Kidney (tissue), 13 donors: ENCODE measurements at regions not wholly inside any gene's neighbourhood (a gene's known extent, or its start where the extent isn't known, plus 50 kb on each side); places are given as distances from the start of the nearest gene placed in this dataset.
"Not testable (repeated sequence)": the region's sequence is repeated elsewhere in the genome, so short reads cannot be mapped to it uniquely, and the experiment has no call there.

Source experiments
- DNase-seq, 5 donors: peaks; one replicate each; pipeline ENCODE4 v3.0.0-alpha.2; 2013 to 2020
- FAIRE-seq: peaks from 2 replicates; lab custom pipeline; 2012; peaks lifted over from hg19 to GRCh38; lab: Jason Lieb, UNC
- H3K27ac ChIP-seq, 2 donors: one replicate each; pipeline ENCODE4 v1.7.0; 2013; ENCODE audit warnings: low read depth in 2 of 2, low read length in 2 of 2, inconsistent platforms in 1 of 2
- H3K27me3 ChIP-seq: one replicate; pipeline ENCODE4 v1.7.1; 2013; ENCODE audit warnings: low read length, inconsistent platforms; ENCODE audit not compliant: control insufficient read depth, insufficient read depth
- H3K36me3 ChIP-seq, 3 donors: one replicate each; pipeline versions ENCODE4 v1.7.0 to v1.7.1; 2013; ENCODE audit warnings: low read length in 3 of 3, control low read depth in 1 of 3, inconsistent platforms in 1 of 3; ENCODE audit not compliant: insufficient read depth in 3 of 3, control insufficient read depth in 2 of 3
- H3K4me1 ChIP-seq, 3 donors: one replicate each; pipeline versions ENCODE4 v1.7.0 to v1.7.1; 2013; ENCODE audit warnings: low read length in 3 of 3, inconsistent platforms in 1 of 3, low read depth in 1 of 3; ENCODE audit not compliant: control insufficient read depth in 2 of 3, insufficient read depth in 2 of 3
- H3K4me3 ChIP-seq, 3 donors: one replicate each; pipeline versions ENCODE4 v1.7.0 to v1.8.1; 2013; ENCODE audit warnings: low read length in 3 of 3, control low read depth in 1 of 3, inconsistent platforms in 1 of 3
- H3K9ac ChIP-seq, 3 donors: one replicate each; pipeline versions ENCODE4 v1.7.0 to v1.7.1; 2013; ENCODE audit warnings: low read length in 3 of 3, control low read depth in 1 of 3, inconsistent platforms in 1 of 3
- H3K9me3 ChIP-seq, 3 donors: one replicate each; pipeline versions ENCODE4 v1.7.0 to v1.7.1; 2013; ENCODE audit warnings: low read length in 3 of 3, control low read depth in 1 of 3, inconsistent platforms in 1 of 3; ENCODE audit not compliant: control insufficient read depth in 2 of 3, insufficient read depth in 1 of 3
- CTCF ChIP-seq: IDR thresholded peaks from 3 replicates; pipeline ENCODE4 v1.5.1; 2012; ENCODE audit warnings: mild to moderate bottlenecking, moderate library complexity, borderline replicate concordance; ENCODE audit not compliant: insufficient read depth; ENCODE audit errors: extremely low read depth
- intact Hi-C: fragments of 100-400 bp; cut with DNase I; formaldehyde crosslinking; loops from one replicate; pipeline ENCODE4 v1.11.1; 2022
- donor health status: control.
- donor health status: control.
- donor health status: control.
- donor health status: control.
- donor health status: control.
- donor health status: DM: yes; HTN: yes; CAD: no.
- donor health status: Normal renal cell carcinoma (clear cell type).

GRCh38 chr13:53110181-53110580, 81.6 kb downstream of the OLFM4 start:
- no peaks in the 10 kb centered on the region for H3K4me1 ChIP-seq
- intact Hi-C loops: no loop called here
- no peak for TF ChIP-seq CTCF
- H3K27me3 ChIP-seq: no peaks in the 10 kb centered on the region
- DNase-seq: no peak
- H3K9ac ChIP-seq: no peak overlapping the region
- H3K9me3 ChIP-seq: no peaks in the 10 kb centered on the region
- no peak overlapping the region for H3K27ac ChIP-seq
- no peaks in the 10 kb centered on the region for H3K36me3 ChIP-seq
- FAIRE-seq: no peak
- no peak overlapping the region for H3K4me3 ChIP-seq

- DNase-seq (no peak), FAIRE-seq (no peak)
- intact Hi-C loops: no loop called here
- no peak for TF ChIP-seq CTCF
- no peaks in the 10 kb centered on the region for H3K36me3 ChIP-seq
- H3K4me3 ChIP-seq: no peak overlapping the region
- no peak overlapping the region for H3K9ac ChIP-seq
- H3K9me3 ChIP-seq: no peaks in the 10 kb centered on the region
- no peaks in the 10 kb centered on the region for H3K27me3 ChIP-seq
- H3K27ac ChIP-seq: no peak overlapping the region
- H3K4me1 ChIP-seq: no peaks in the 10 kb centered on the region
Measured at GRCh38 chr13:53110614-53111013, 82.0 kb downstream of the OLFM4 start.

DNA sequence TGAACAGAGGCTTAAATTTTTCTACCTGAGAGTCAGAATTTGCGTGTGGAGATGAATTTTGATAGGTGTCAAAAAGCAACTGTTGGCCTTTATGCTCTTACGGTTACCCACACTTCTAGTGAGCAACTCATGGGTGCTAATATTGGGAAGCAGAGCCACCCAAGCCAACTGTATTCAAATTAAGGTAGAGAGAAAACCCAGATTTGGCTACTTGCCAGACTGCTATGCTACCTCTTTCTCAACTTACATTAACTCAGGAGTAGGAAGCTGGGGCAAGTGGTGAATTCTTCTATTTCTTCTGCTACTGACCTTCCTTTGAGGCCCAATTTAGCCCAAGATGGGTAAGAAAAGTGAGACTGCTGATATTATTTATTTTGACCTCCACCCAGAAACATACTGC, 83.9 kb downstream of the OLFM4 start:
- Histone ChIP-seq H3K27me3 (no peaks in the 10 kb centered on the region), H3K4me3 (no peak overlapping the region), H3K9ac (no peak overlapping the region), H3K36me3 (no peaks in the 10 kb centered on the region), H3K27ac (no peak overlapping the region), H3K4me1 (no peaks in the 10 kb centered on the region), H3K9me3 (no peaks in the 10 kb centered on the region)
- TF ChIP-seq CTCF: no peak
- intact Hi-C loops: no loop called here
- DNase-seq (peak in 2 of 5 donors; percentile 9 to 22), FAIRE-seq (no peak)

GRCh38 chr13:53117048-53117447, 88.4 kb downstream of the OLFM4 start:
- H3K4me3 ChIP-seq, H3K9ac ChIP-seq, H3K36me3 ChIP-seq, H3K4me1 ChIP-seq, H3K27ac ChIP-seq, H3K9me3 ChIP-seq, DNase-seq, intact Hi-C loops, FAIRE-seq, H3K27me3 ChIP-seq: not testable (repeated sequence)
